A673 (cell line): ENCODE measurements at regions not wholly inside any gene's neighbourhood (a gene's known extent, or its start where the extent isn't known, plus 50 kb on each side); places are given as distances from the start of the nearest gene placed in this dataset.

Experiments used
- EZH2 ChIP-seq: fragments of 200-600 bp; sonication (generic); IDR thresholded peaks from 2 replicates; pipeline ENCODE4 v1.6.1; 2017; ENCODE audit warnings: borderline replicate concordance, low read depth, mild to moderate bottlenecking, mixed read lengths, antibody characterized with exemption, low read length; ENCODE audit not compliant: poor library complexity, severe bottlenecking
- TF ChIP-seq, protein P1 (sequence below): fragments of 300-800, 200-600 bp; sonication (generic); conservative IDR thresholded peaks from 2 replicates; pipeline ENCODE4 v1.5.1; 2017; ENCODE audit warnings: low read depth, mild to moderate bottlenecking, antibody characterized with exemption, low read length, moderate library complexity, mixed read lengths

DNA sequence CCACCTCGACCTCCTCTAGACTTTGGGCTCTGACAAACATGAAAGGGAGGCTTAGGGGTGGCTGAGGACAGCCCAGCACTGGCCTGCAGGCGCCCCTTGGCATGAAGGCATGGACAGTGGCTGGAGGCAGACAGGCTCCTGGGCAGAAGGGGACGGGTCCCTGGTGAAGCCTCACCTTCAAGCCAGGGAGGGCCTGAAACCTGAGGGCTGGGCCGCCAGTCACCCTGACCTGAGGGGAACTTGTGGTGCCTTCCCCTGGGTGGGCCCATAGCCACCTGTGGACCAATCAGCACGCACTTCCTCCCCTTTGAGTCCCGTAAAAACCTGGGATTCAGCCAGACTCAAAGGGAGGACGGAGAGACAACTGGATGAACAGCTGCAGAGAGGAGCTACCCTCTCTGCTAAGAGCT is 90.4 kb upstream of the PUM3 start:
- no peak for TF ChIP-seq EZH2
- TF ChIP-seq, protein P1, sequence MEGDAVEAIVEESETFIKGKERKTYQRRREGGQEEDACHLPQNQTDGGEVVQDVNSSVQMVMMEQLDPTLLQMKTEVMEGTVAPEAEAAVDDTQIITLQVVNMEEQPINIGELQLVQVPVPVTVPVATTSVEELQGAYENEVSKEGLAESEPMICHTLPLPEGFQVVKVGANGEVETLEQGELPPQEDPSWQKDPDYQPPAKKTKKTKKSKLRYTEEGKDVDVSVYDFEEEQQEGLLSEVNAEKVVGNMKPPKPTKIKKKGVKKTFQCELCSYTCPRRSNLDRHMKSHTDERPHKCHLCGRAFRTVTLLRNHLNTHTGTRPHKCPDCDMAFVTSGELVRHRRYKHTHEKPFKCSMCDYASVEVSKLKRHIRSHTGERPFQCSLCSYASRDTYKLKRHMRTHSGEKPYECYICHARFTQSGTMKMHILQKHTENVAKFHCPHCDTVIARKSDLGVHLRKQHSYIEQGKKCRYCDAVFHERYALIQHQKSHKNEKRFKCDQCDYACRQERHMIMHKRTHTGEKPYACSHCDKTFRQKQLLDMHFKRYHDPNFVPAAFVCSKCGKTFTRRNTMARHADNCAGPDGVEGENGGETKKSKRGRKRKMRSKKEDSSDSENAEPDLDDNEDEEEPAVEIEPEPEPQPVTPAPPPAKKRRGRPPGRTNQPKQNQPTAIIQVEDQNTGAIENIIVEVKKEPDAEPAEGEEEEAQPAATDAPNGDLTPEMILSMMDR, result no peak
